Pancreas (tissue), 10 donors: ENCODE measurements at regions not wholly inside any gene's neighbourhood (a gene's known extent, or its start where the extent isn't known, plus 50 kb on each side); places are given as distances from the start of the nearest gene placed in this dataset.

Experiments
- ATAC-seq, 4 donors: fragments of 200-7000 bp; cut with Tn5 transposase; one replicate each; pipeline versions ENCODE4 v1.8.0 to v1.9.1; 2020; ENCODE audit warnings: mild to moderate bottlenecking in 4 of 4, moderate library complexity in 4 of 4
- DNase-seq, 6 donors: peaks; one replicate each; pipeline ENCODE4 v3.0.0-alpha.2; 2020
- FAIRE-seq: peaks from 2 replicates; lab custom pipeline; 2012; peaks lifted over from hg19 to GRCh38; lab: Jason Lieb, UNC
- H3K27ac ChIP-seq, 4 donors: fragments of 200-600 bp; sonication (generic); 1 replicate in 3 of 4; 2 replicates in 1 of 4; pipeline versions ENCODE4 v1.5.0 to v1.8.0; 2020
- H3K27me3 ChIP-seq, 4 donors: fragments of 200-600 bp; one replicate each; pipeline ENCODE4 v1.8.0; 2021
- H3K36me3 ChIP-seq, 3 donors: fragments of 200-600 bp; sonication (generic) in 1 of 3; one replicate each; pipeline versions ENCODE4 v1.5.0 to v1.8.0; 2020 to 2021
- H3K4me1 ChIP-seq, 3 donors: fragments of 200-600 bp; one replicate each; pipeline ENCODE4 v1.8.0; 2021
- H3K4me3 ChIP-seq, 4 donors: fragments of 200-600 bp; sonication (generic) in 2 of 4; one replicate each; pipeline versions ENCODE4 v1.5.0 to v1.8.0; 2020 to 2021
- H3K9me3 ChIP-seq, 4 donors: fragments of 200-600 bp; one replicate each; pipeline ENCODE4 v1.8.0; 2021
- WGBS, 2 donors: extraction: QIAGEN DNeasy Blood & Tissue Kit; methylation state at CpG; one replicate each; pipeline ENCODE4 v1.1.7; 2013; 5-methylcytosine and 5-hydroxymethylcytosine counted together
- intact Hi-C, 3 donors: fragments of 100-400 bp; cut with DNase I; formaldehyde crosslinking; loops; one replicate each; pipeline versions ENCODE4 v1.11.1 to v1.14.2; 2022
- TF ChIP-seq, protein P1 (sequence below), 4 donors: fragments of 200-600 bp; sonication (generic) in 3 of 4; IDR thresholded peaks; one replicate each; pipeline versions ENCODE4 v1.5.0 to v1.8.0; 2021; ENCODE audit warnings: antibody characterized with exemption in 4 of 4
- donor health status: healthy with polysubstance abuse.
- donor health status: DM: no; HTN: no; CAD: no; lungs with moderate emphysema.
- donor health status: DM: no; HTN: no; CAD: no.
- donor health status: control.
- donor health status: control.
- donor health status: Bipolar disorder and iron deficiency.
- donor health status: DM: yes; HTN: yes; CAD: no.
- donor health status: DM: no; HTN: no; CAD: no.
- donor health status: DM: no; HTN: no; CAD: no.
- donor health status: DM: yes; HTN: yes; CAD: no.

DNA sequence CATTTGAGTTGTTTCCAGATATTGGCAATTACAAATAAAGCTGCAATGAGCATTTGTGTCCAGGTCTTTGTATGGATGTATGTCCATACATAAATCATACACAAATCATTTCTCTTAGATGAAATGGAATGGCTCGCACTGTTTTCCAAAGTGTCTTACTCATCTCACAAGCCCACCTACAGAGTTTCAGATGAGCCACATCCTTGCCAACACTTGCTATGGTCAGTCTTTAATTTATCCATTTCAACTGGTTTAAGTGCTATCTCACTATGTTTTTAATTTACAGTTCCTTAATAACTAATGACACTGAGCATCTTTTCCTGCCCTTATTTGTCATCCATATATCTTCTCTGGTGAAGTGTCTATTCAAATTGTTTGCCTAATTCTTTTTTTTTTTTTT is 132.9 kb upstream of the DIO3 start:
- WGBS, 2 donors, result 96 to 100% methylated on average over 1 of the region's 1 CpG
- FAIRE-seq (no peak), ATAC-seq (no peak), DNase-seq (no peak)
- H3K4me1 ChIP-seq, result no peaks in the 10 kb centered on the region
- H3K36me3 ChIP-seq, result no peaks in the 10 kb centered on the region
- H3K9me3 ChIP-seq, result no peaks in the 10 kb centered on the region
- H3K27ac ChIP-seq, result no peak overlapping the region
- intact Hi-C loops, result no loop called here
- H3K4me3 ChIP-seq, result no peak overlapping the region
- peaks cover 0 to 3% (median 0%) of the 10 kb centered on the region in 4 donors for H3K27me3 ChIP-seq
- TF ChIP-seq, protein P1, sequence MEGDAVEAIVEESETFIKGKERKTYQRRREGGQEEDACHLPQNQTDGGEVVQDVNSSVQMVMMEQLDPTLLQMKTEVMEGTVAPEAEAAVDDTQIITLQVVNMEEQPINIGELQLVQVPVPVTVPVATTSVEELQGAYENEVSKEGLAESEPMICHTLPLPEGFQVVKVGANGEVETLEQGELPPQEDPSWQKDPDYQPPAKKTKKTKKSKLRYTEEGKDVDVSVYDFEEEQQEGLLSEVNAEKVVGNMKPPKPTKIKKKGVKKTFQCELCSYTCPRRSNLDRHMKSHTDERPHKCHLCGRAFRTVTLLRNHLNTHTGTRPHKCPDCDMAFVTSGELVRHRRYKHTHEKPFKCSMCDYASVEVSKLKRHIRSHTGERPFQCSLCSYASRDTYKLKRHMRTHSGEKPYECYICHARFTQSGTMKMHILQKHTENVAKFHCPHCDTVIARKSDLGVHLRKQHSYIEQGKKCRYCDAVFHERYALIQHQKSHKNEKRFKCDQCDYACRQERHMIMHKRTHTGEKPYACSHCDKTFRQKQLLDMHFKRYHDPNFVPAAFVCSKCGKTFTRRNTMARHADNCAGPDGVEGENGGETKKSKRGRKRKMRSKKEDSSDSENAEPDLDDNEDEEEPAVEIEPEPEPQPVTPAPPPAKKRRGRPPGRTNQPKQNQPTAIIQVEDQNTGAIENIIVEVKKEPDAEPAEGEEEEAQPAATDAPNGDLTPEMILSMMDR (IDR thresholded peaks at IDR 0.05), result no peak

DNA sequence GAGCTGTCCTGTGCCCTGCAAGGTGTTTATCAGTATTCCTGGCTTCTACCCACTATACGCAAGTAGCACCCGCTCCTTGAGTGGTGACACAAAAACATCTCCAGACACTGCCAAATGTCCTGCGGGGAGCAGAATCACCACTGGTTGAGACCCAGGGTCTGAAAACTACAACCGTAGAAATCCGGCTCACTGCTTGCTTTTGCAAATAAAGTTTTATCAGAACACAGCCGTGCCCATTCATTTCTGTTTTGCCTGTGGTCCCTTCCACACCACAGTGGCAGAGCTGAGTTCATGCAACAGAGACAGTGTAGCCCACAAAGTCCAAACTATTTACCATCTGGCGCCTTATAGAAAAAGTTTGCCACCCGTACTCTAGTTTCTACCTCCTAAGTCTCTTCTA is 125.7 kb upstream of the DIO3 start:
- H3K4me1 ChIP-seq, result no peaks in the 10 kb centered on the region
- H3K4me3 ChIP-seq, result no peak overlapping the region
- FAIRE-seq (no peak), ATAC-seq (no peak), DNase-seq (no peak)
- H3K36me3 ChIP-seq, result no peaks in the 10 kb centered on the region
- peaks cover 0 to 3% (median 0%) of the 10 kb centered on the region in 4 donors for H3K27me3 ChIP-seq
- H3K27ac ChIP-seq, result no peak overlapping the region
- 88 to 93% methylated on average over 8 of the region's 8 CpGs for WGBS, 2 donors
- intact Hi-C loops, result no loop called here
- H3K9me3 ChIP-seq, result no peaks in the 10 kb centered on the region
- TF ChIP-seq, protein P1 (IDR thresholded peaks at IDR 0.05), result no peak

DNA sequence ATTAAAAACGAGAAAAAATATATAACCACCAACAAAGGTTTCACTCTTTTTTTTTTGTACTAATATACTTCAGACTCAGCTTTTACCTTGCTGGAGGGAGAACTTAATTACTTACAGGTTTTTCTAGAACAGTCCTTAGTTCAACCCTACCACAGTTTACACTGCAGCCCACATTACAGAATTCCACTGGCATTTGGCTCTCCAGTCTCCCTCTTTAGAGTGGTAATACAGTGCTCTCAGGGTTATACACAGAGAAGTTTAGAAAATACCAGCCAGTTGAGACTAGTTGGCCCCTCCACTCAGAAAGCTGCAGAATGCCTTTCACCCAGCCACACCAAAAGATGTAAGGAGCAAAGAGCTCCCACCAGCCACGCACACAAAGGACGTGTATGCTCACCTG is 122.3 kb upstream of the DIO3 start:
- Histone ChIP-seq H3K4me1 (no peaks in the 10 kb centered on the region), H3K27me3 (no peaks in the 10 kb centered on the region), H3K36me3 (no peaks in the 10 kb centered on the region), H3K27ac (no peak overlapping the region), H3K9me3 (no peaks in the 10 kb centered on the region), H3K4me3 (no peak overlapping the region)
- 59 to 72% methylated on average over 3 of the region's 3 CpGs for WGBS, 2 donors
- no peak for FAIRE-seq
- DNase-seq, result no peak
- TF ChIP-seq, protein P1 (IDR thresholded peaks at IDR 0.05), result no peak
- ATAC-seq, result no peak
- intact Hi-C loops, result no loop called here

DNA sequence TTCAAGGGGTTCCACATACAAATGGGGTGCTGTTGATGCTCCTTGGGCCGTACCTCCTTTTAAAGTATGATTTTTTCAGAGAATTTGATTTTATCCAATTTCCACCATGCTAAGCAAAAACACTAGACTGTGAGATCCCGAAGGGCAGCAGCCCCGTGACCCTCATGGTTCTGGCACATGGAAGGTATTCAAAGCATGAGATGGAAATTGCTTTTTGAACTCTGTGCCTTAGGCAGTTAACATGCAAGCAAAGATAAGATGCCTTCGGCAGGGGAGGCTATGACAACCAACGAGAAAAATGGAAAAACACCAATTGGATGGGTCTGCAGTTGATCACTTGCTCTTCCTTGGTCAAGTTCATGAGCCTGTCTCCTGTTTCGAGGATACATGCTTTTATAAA is 120.8 kb upstream of the DIO3 start:
- no peak overlapping the region for H3K4me3 ChIP-seq
- no peaks in the 10 kb centered on the region for H3K4me1 ChIP-seq
- TF ChIP-seq, protein P1 (IDR thresholded peaks at IDR 0.05), result no peak
- H3K27ac ChIP-seq, result no peak overlapping the region
- intact Hi-C loops, result no loop called here
- FAIRE-seq, result no peak
- H3K27me3 ChIP-seq, result no peaks in the 10 kb centered on the region
- WGBS, 2 donors, result 72 to 75% methylated on average over 6 of the region's 6 CpGs
- H3K36me3 ChIP-seq, result no peaks in the 10 kb centered on the region
- no peak for DNase-seq
- no peak for ATAC-seq
- H3K9me3 ChIP-seq, result no peaks in the 10 kb centered on the region

DNA sequence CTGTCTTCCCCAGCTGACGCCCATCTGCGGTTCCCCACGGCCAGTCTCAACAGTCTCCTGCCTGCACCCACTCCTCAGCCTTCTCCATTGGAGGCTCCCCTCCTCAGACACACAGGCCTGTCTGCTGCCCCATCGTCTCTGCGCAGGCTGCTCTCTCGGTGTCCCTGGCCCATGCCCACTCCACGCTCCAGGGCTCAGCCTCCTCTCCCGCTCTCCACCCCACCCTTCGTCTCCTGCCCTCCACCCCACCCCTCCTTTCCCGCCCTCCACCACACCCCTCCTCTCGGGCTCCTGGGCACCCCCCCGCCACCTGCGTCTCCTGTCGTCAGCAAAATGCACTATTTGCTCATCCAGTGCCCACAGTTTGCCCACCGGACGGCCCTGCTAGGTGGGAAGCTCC is 119.6 kb upstream of the DIO3 start:
- DNase-seq (peak in 1 of 6 donors; percentile 45), ATAC-seq (no peak), FAIRE-seq (no peak)
- Histone ChIP-seq H3K9me3 (no peaks in the 10 kb centered on the region), H3K27ac (no peak overlapping the region), H3K36me3 (no peaks in the 10 kb centered on the region), H3K4me3 (no peak overlapping the region), H3K27me3 (no peaks in the 10 kb centered on the region), H3K4me1 (peaks cover 0 to 5% (median 0%) of the 10 kb centered on the region in 3 donors)
- WGBS, 2 donors, result 86 to 97% methylated on average over 16 of the region's 16 CpGs
- intact Hi-C loops, result no loop called here
- TF ChIP-seq, protein P1 (IDR thresholded peaks at IDR 0.05), result no peak
